B cell (primary cell): ENCODE measurements at regions not wholly inside any gene's neighbourhood (a gene's known extent, or its start where the extent isn't known, plus 50 kb on each side); places are given as distances from the start of the nearest gene placed in this dataset.

Experiments
- ATAC-seq: fragments of 200-7000 bp; cut with Tn5 transposase; one replicate; pipeline ENCODE4 v1.10.0; 2021; ENCODE audit warnings: low read depth, mild to moderate bottlenecking, moderate number of reproducible peaks, moderate library complexity
- CTCF ChIA-PET: fragments of 350-600 bp; sonication (Branson Sonifier 250); formaldehyde crosslinking; loops from one replicate; lab custom pipeline; 2021; ENCODE audit warnings: antibody characterized with exemption, inconsistent platforms; lab: Charles Lee
- POLR2A ChIA-PET: fragments of 350-600 bp; sonication (Branson Sonifier 250); formaldehyde crosslinking; loops from one replicate; lab custom pipeline; 2021; ENCODE audit warnings: antibody characterized with exemption; lab: Charles Lee
- DNase-seq: peaks from one replicate; pipeline ENCODE4 v3.0.0; 2013
- H2AFZ ChIP-seq: 2 replicates; pipeline ENCODE4 v1.6.1; 2012; ENCODE audit warnings: mild to moderate bottlenecking, low read depth, low read length; ENCODE audit not compliant: insufficient read depth, poor library complexity, severe bottlenecking
- H3K27ac ChIP-seq, 2 donors: 1 replicate in 1 of 2; 2 replicates in 1 of 2; pipeline ENCODE4 v1.5.1; 2012 to 2013; ENCODE audit warnings: low read length in 2 of 2, mild to moderate bottlenecking in 2 of 2, moderate library complexity in 1 of 2
- H3K27me3 ChIP-seq, 4 experiments: fragments of 200-600 bp in 1 of 4; sonication (generic) in 1 of 4; replicated peaks in 1 of 4; 1 replicate in 2 of 4; 2 replicates in 2 of 4; pipeline versions ENCODE4 v1.6.1 to v1.7.0; 2013 to 2016; ENCODE audit warnings: low read length in 3 of 4, mild to moderate bottlenecking in 2 of 4, mixed read lengths in 1 of 4, moderate library complexity in 1 of 4; ENCODE audit not compliant: insufficient read depth in 4 of 4, control insufficient read depth in 3 of 4; ENCODE audit errors: control extremely low read depth in 1 of 4
- H3K36me3 ChIP-seq, 2 experiments: replicated peaks in 1 of 2; 1 replicate in 1 of 2; 2 replicates in 1 of 2; pipeline versions ENCODE4 v1.6.1 to v1.7.1; 2013; ENCODE audit warnings: low read length in 1 of 2; ENCODE audit not compliant: insufficient read depth in 2 of 2, control insufficient read depth in 1 of 2; ENCODE audit errors: control extremely low read depth in 1 of 2, extremely low read depth in 1 of 2
- H3K4me1 ChIP-seq, 2 donors: fragments of 200-600 bp in 1 of 2; sonication (generic) in 1 of 2; 1 replicate in 1 of 2; 2 replicates in 1 of 2; pipeline versions ENCODE4 v1.5.1 to v1.6.1; 2013 to 2017; ENCODE audit warnings: low read length in 2 of 2; ENCODE audit not compliant: control insufficient read depth in 2 of 2, insufficient read depth in 2 of 2
- H3K4me2 ChIP-seq: replicated peaks from 2 replicates; pipeline ENCODE3; 2012; ENCODE audit warnings: mild to moderate bottlenecking, low read depth, low read length; ENCODE audit not compliant: poor library complexity, severe bottlenecking
- H3K4me3 ChIP-seq, 5 experiments: fragments of 200-600 bp in 1 of 5; sonication (generic) in 1 of 5; 1 replicate in 3 of 5; 2 replicates in 2 of 5; pipeline versions ENCODE4 v1.5.1 to v1.7.0; 2011 to 2016; ENCODE audit warnings: low read length in 4 of 5, mild to moderate bottlenecking in 4 of 5, low read depth in 2 of 5, control low read depth in 1 of 5, moderate library complexity in 1 of 5; ENCODE audit not compliant: insufficient read depth in 1 of 5; ENCODE audit errors: control extremely low read depth in 1 of 5, extremely low read depth in 1 of 5
- H3K79me2 ChIP-seq: fragments of 200-600 bp; sonication (generic); one replicate; pipeline ENCODE4 v1.6.0; 2016; ENCODE audit warnings: low read length; ENCODE audit not compliant: control insufficient read depth, insufficient read depth
- H3K9ac ChIP-seq: fragments of 200-600 bp; sonication (generic); 2 replicates; pipeline ENCODE4 v1.6.1; 2017; ENCODE audit warnings: mild to moderate bottlenecking, low read length, moderate library complexity
- H3K9me3 ChIP-seq, 3 donors: one replicate each; pipeline versions ENCODE4 v1.6.1 to v1.7.1; 2013; ENCODE audit warnings: low read length in 2 of 3; ENCODE audit not compliant: control insufficient read depth in 2 of 3, insufficient read depth in 1 of 3; ENCODE audit errors: control extremely low read depth in 1 of 3
- H4K20me1 ChIP-seq: 2 replicates; pipeline ENCODE4 v1.6.0; 2012; ENCODE audit warnings: mild to moderate bottlenecking, low read length; ENCODE audit not compliant: insufficient read depth, control insufficient read depth, poor library complexity, severe bottlenecking
- H3K27ac Mint-ChIP-seq: one replicate; pipeline ENCODE4 v1.8.0; 2021; ENCODE audit warnings: mixed read lengths
- H3K27me3 Mint-ChIP-seq: one replicate; pipeline ENCODE4 v1.8.0; 2021; ENCODE audit warnings: mixed read lengths
- H3K4me1 Mint-ChIP-seq: one replicate; pipeline ENCODE4 v1.8.0; 2021; ENCODE audit warnings: mixed read lengths
- H3K4me3 Mint-ChIP-seq: one replicate; pipeline ENCODE4 v1.8.0; 2021; ENCODE audit warnings: mixed read lengths
- H3K9me3 Mint-ChIP-seq: one replicate; pipeline ENCODE4 v1.8.0; 2022; ENCODE audit warnings: mixed read lengths; ENCODE audit not compliant: insufficient read depth
- CTCF ChIP-seq: fragments of 200-600 bp; IDR thresholded peaks from one replicate; pipeline ENCODE4 v1.8.0; 2022; ENCODE audit warnings: antibody characterized with exemption, mild to moderate bottlenecking
- EZH2 ChIP-seq: IDR thresholded peaks from 2 replicates; pipeline ENCODE4 v1.6.1; 2012; ENCODE audit warnings: borderline replicate concordance, low read depth, mild to moderate bottlenecking, moderate library complexity, low read length; ENCODE audit not compliant: insufficient read depth, poor library complexity, severe bottlenecking
- WGBS: methylation state at CpG from one replicate; pipeline ENCODE4 v1.1.5; 2013; ENCODE audit warnings: missing lambda C conversion rate; ENCODE audit not compliant: insufficient coverage; 5-methylcytosine and 5-hydroxymethylcytosine counted together
- intact Hi-C: fragments of 100-400 bp; cut with micrococcal nuclease; formaldehyde crosslinking; loops from one replicate; pipeline ENCODE4 v1.10.0; 2022

GRCh38 chrX:38987198-38987651, 186.0 kb downstream of the MID1IP1 start:
- Mint-ChIP-seq H3K27me3 (peaks cover 3% of the 10 kb centered on the region), H3K27ac (no peak overlapping the region), H3K9me3 (no peaks in the 10 kb centered on the region), H3K4me1 (no peaks in the 10 kb centered on the region), H3K4me3 (no peak overlapping the region)
- Histone ChIP-seq H4K20me1 (no peaks in the 10 kb centered on the region), H3K4me3 (no peak overlapping the region), H3K9ac (no peak overlapping the region), H3K9me3 (no peaks in the 10 kb centered on the region), H3K36me3 (no peaks in the 10 kb centered on the region), H3K27ac (no peak overlapping the region), H3K4me1 (no peaks in the 10 kb centered on the region), H3K79me2 (no peaks in the 10 kb centered on the region), H2AFZ (no peak overlapping the region), H3K4me2 (no peak overlapping the region), H3K27me3 (no peaks in the 10 kb centered on the region)
- ChIA-PET CTCF (interaction anchor here (0.8 to 1.9 kb wide), 5 partner anchors 187 to 233 kb away, joined by 3 to 7 read pairs (median 5); no protein-coding TSS in a partner anchor), POLR2A (no interaction called here)
- intact Hi-C loops = loop anchor here (5.0 kb wide), 2 partner anchors 185 to 235 kb away; partner anchors contain the start of gene MID1IP1
- DNase-seq (no peak), ATAC-seq (no peak)
- TF ChIP-seq EZH2 = no peak
- no peak for TF ChIP-seq CTCF
- 0% methylated on average over 2 of the region's 4 CpGs for WGBS

DNA sequence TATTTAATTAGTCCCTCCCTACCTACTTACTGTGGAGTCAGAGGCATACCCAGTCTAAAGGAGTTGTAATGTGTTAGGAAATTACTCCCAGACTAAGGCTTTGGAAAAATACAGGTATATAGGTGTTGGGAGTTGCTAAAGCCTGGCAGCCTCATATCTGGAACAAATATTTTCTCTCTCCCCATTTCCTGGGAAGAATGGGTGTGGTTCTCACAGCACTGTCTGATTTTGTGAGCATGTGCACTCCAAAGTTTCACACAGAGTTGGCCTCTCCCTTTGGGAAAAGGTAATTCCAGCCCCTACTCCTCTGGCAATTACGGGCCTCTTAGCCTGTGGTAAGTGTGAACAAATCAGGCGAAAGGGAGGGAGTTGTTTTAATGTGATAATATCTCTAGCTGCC, 187.0 kb downstream of the MID1IP1 start:
- Histone ChIP-seq H3K4me1 (no peaks in the 10 kb centered on the region), H4K20me1 (no peaks in the 10 kb centered on the region), H3K9me3 (no peaks in the 10 kb centered on the region), H3K27me3 (no peaks in the 10 kb centered on the region), H3K9ac (no peak overlapping the region), H3K36me3 (no peaks in the 10 kb centered on the region), H3K27ac (no peak overlapping the region), H2AFZ (no peak overlapping the region), H3K4me2 (no peak overlapping the region), H3K79me2 (no peaks in the 10 kb centered on the region), H3K4me3 (no peak overlapping the region)
- intact Hi-C loops = loop anchor here (5.0 kb wide), 2 partner anchors 186 to 236 kb away; partner anchors contain the start of gene MID1IP1
- TF ChIP-seq CTCF (no peak), EZH2 (no peak)
- H3K9me3 Mint-ChIP-seq = no peaks in the 10 kb centered on the region
- ATAC-seq (no peak), DNase-seq (no peak)
- WGBS = no CpG with 5 or more reads among the region's 2 CpGs
- H3K4me1 Mint-ChIP-seq = no peaks in the 10 kb centered on the region
- ChIA-PET POLR2A (no interaction called here), CTCF (interaction anchor here (0.8 kb wide), 1 partner anchor 162 kb away, joined by 3 read pairs; no protein-coding TSS in a partner anchor)
- no peak overlapping the region for H3K27ac Mint-ChIP-seq
- H3K27me3 Mint-ChIP-seq = peaks cover 3% of the 10 kb centered on the region
- no peak overlapping the region for H3K4me3 Mint-ChIP-seq
